ENCODE measurements at regions not wholly inside any gene's neighbourhood (a gene's known extent, or its start where the extent isn't known, plus 50 kb on each side); places are given as distances from the start of the nearest gene placed in this dataset.

GRCh38 chr12:39077226-39077625, 171.8 kb upstream of the CPNE8 start:
- no peak overlapping the region for H3K27ac Mint-ChIP-seq
- DNase-seq (ENCODE audit: low spot score): peak; percentile 8
- no peaks in the 10 kb centered on the region for H3K9me3 ChIP-seq (ENCODE audit: low read depth)
- no peak overlapping the region for H3K4me3 ChIP-seq
- no peak overlapping the region for H3K27ac ChIP-seq
- no peaks in the 10 kb centered on the region for H3K79me2 ChIP-seq (ENCODE audit: low read depth)
- H3K9me3 Mint-ChIP-seq: no peaks in the 10 kb centered on the region
- no peaks in the 10 kb centered on the region for H3F3A ChIP-seq (ENCODE audit: low read depth)
- H3K36me3 ChIP-seq: no peaks in the 10 kb centered on the region
- no peaks in the 10 kb centered on the region for H3K4me1 ChIP-seq
- no peaks in the 10 kb centered on the region for H3K36me3 Mint-ChIP-seq
- H3K4me2 ChIP-seq: no peak overlapping the region
- H3K4me3 Mint-ChIP-seq: no peak overlapping the region
- H3K9ac ChIP-seq: no peak overlapping the region
- no peaks in the 10 kb centered on the region for H3K27me3 ChIP-seq
- H2AFZ ChIP-seq (replicated peaks): no peak overlapping the region
- no peaks in the 10 kb centered on the region for H3K4me1 Mint-ChIP-seq
- H3K27me3 Mint-ChIP-seq (ENCODE audit: insufficient read depth, low read depth): no peaks in the 10 kb centered on the region
- TF ChIP-seq CTCF (IDR thresholded peaks at IDR 0.05) (no peak), EZH2 (IDR thresholded peaks at IDR 0.05) (no peak), EZH2phosphoT487 (IDR thresholded peaks at IDR 0.05) (no peak)
- no peaks in the 10 kb centered on the region for H4K20me1 ChIP-seq (ENCODE audit: low read depth)

- H3K36me3 ChIP-seq: no peaks in the 10 kb centered on the region
- Mint-ChIP-seq H3K27me3 (ENCODE audit: insufficient read depth, low read depth) (peaks cover 3% of the 10 kb centered on the region), H3K9me3 (no peaks in the 10 kb centered on the region), H3K4me1 (no peaks in the 10 kb centered on the region), H3K4me3 (no peak overlapping the region), H3K27ac (no peak overlapping the region), H3K36me3 (no peaks in the 10 kb centered on the region)
- no peak for DNase-seq (ENCODE audit: low spot score)
- H4K20me1 ChIP-seq (ENCODE audit: low read depth): no peaks in the 10 kb centered on the region
- no peak overlapping the region for H3K4me3 ChIP-seq
- H3K9ac ChIP-seq: no peak overlapping the region
- no peak for TF ChIP-seq EZH2phosphoT487 (IDR thresholded peaks at IDR 0.05)
- no peak for TF ChIP-seq CTCF (IDR thresholded peaks at IDR 0.05)
- TF ChIP-seq EZH2 (IDR thresholded peaks at IDR 0.05): no peak
- H2AFZ ChIP-seq (replicated peaks): no peak overlapping the region
- H3K4me2 ChIP-seq: no peak overlapping the region
- H3K4me1 ChIP-seq: no peaks in the 10 kb centered on the region
- H3K9me3 ChIP-seq (ENCODE audit: low read depth): no peaks in the 10 kb centered on the region
- no peaks in the 10 kb centered on the region for H3K27me3 ChIP-seq
- H3F3A ChIP-seq (ENCODE audit: low read depth): no peaks in the 10 kb centered on the region
- no peaks in the 10 kb centered on the region for H3K79me2 ChIP-seq (ENCODE audit: low read depth)
- no peak overlapping the region for H3K27ac ChIP-seq
Observed at GRCh38 chr12:39074063-39074462, 168.7 kb upstream of the CPNE8 start.

GRCh38 chr12:39072658-39073057, 167.3 kb upstream of the CPNE8 start:
- Histone ChIP-seq H3K4me1 (no peaks in the 10 kb centered on the region), H3K4me2 (no peak overlapping the region), H3K27me3 (no peaks in the 10 kb centered on the region), H3K9me3 (ENCODE audit: low read depth) (no peaks in the 10 kb centered on the region), H3K79me2 (ENCODE audit: low read depth) (no peaks in the 10 kb centered on the region), H3K9ac (no peak overlapping the region), H2AFZ (replicated peaks) (no peak overlapping the region), H3K4me3 (no peak overlapping the region), H4K20me1 (ENCODE audit: low read depth) (no peaks in the 10 kb centered on the region), H3K27ac (no peak overlapping the region), H3F3A (ENCODE audit: low read depth) (no peaks in the 10 kb centered on the region), H3K36me3 (no peaks in the 10 kb centered on the region)
- H3K27ac Mint-ChIP-seq: no peak overlapping the region
- no peaks in the 10 kb centered on the region for H3K4me1 Mint-ChIP-seq
- no peaks in the 10 kb centered on the region for H3K9me3 Mint-ChIP-seq
- H3K27me3 Mint-ChIP-seq (ENCODE audit: insufficient read depth, low read depth): peaks cover 4% of the 10 kb centered on the region
- no peaks in the 10 kb centered on the region for H3K36me3 Mint-ChIP-seq
- H3K4me3 Mint-ChIP-seq: no peak overlapping the region
- no peak for DNase-seq (ENCODE audit: low spot score)
- no peak for TF ChIP-seq CTCF (IDR thresholded peaks at IDR 0.05)
- no peak for TF ChIP-seq EZH2phosphoT487 (IDR thresholded peaks at IDR 0.05)
- TF ChIP-seq EZH2 (IDR thresholded peaks at IDR 0.05): no peak

- no peaks in the 10 kb centered on the region for H3K36me3 ChIP-seq
- no peak overlapping the region for H3K9ac ChIP-seq
- H3K27ac Mint-ChIP-seq: no peak overlapping the region
- no peak overlapping the region for H3K4me3 Mint-ChIP-seq
- no peak overlapping the region for H3K4me2 ChIP-seq
- no peaks in the 10 kb centered on the region for H3K36me3 Mint-ChIP-seq
- H3K9me3 Mint-ChIP-seq: no peaks in the 10 kb centered on the region
- no peaks in the 10 kb centered on the region for H4K20me1 ChIP-seq (ENCODE audit: low read depth)
- H3K27ac ChIP-seq: no peak overlapping the region
- H3K4me3 ChIP-seq: no peak overlapping the region
- H3F3A ChIP-seq (ENCODE audit: low read depth): no peaks in the 10 kb centered on the region
- H3K27me3 Mint-ChIP-seq (ENCODE audit: insufficient read depth, low read depth): peaks cover 4% of the 10 kb centered on the region
- H3K4me1 ChIP-seq: no peaks in the 10 kb centered on the region
- H3K9me3 ChIP-seq (ENCODE audit: low read depth): no peaks in the 10 kb centered on the region
- no peaks in the 10 kb centered on the region for H3K27me3 ChIP-seq
- DNase-seq (ENCODE audit: low spot score): no peak
- no peaks in the 10 kb centered on the region for H3K4me1 Mint-ChIP-seq
- H2AFZ ChIP-seq (replicated peaks): no peak overlapping the region
- TF ChIP-seq EZH2phosphoT487 (IDR thresholded peaks at IDR 0.05) (no peak), CTCF (IDR thresholded peaks at IDR 0.05) (no peak), EZH2 (IDR thresholded peaks at IDR 0.05) (no peak)
- no peaks in the 10 kb centered on the region for H3K79me2 ChIP-seq (ENCODE audit: low read depth)
Observed at GRCh38 chr12:39071611-39072010, 166.2 kb upstream of the CPNE8 start.
